ENCODE measurements at regions not wholly inside any gene's neighbourhood (a gene's known extent, or its start where the extent isn't known, plus 50 kb on each side); places are given as distances from the start of the nearest gene placed in this dataset.

DNA sequence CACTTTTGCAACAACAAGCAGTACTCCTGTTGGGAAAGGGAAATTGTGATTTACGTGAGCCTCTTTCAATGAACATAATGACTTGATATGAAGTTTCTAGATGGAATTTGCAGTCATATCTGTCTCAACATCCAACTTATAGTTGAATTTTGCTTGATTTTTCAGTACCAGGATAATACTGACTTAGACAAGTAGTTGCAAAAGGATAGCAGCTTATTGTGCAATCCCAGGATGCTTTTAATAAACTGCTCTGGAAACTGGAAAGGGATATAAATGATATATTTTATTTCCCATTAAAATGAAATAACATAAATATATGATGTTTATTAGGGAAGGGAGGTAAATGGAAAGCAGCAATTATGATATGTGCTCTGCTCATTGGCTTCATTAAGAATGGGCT, 174.4 kb upstream of the RGMB start:
- peaks cover 0 to 3% (median 0%) of the 10 kb centered on the region in 4 donors for H3K9me3 ChIP-seq (ENCODE audit: control insufficient read depth in 4 of 4, low read length in 3 of 4)
- H3K4me3 ChIP-seq (ENCODE audit: low read depth in 1 of 3, low read length in 3 of 3): no peak overlapping the region
- TF ChIP-seq, protein P1, sequence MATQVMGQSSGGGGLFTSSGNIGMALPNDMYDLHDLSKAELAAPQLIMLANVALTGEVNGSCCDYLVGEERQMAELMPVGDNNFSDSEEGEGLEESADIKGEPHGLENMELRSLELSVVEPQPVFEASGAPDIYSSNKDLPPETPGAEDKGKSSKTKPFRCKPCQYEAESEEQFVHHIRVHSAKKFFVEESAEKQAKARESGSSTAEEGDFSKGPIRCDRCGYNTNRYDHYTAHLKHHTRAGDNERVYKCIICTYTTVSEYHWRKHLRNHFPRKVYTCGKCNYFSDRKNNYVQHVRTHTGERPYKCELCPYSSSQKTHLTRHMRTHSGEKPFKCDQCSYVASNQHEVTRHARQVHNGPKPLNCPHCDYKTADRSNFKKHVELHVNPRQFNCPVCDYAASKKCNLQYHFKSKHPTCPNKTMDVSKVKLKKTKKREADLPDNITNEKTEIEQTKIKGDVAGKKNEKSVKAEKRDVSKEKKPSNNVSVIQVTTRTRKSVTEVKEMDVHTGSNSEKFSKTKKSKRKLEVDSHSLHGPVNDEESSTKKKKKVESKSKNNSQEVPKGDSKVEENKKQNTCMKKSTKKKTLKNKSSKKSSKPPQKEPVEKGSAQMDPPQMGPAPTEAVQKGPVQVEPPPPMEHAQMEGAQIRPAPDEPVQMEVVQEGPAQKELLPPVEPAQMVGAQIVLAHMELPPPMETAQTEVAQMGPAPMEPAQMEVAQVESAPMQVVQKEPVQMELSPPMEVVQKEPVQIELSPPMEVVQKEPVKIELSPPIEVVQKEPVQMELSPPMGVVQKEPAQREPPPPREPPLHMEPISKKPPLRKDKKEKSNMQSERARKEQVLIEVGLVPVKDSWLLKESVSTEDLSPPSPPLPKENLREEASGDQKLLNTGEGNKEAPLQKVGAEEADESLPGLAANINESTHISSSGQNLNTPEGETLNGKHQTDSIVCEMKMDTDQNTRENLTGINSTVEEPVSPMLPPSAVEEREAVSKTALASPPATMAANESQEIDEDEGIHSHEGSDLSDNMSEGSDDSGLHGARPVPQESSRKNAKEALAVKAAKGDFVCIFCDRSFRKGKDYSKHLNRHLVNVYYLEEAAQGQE (IDR thresholded peaks at IDR 0.05): no peak
- TF ChIP-seq TAF1 (conservative IDR thresholded peaks at IDR 0.05): no peak
- no peak for TF ChIP-seq EGR1 (IDR thresholded peaks at IDR 0.05; ENCODE audit: low read depth in 2 of 2)
- TF ChIP-seq, protein P2, sequence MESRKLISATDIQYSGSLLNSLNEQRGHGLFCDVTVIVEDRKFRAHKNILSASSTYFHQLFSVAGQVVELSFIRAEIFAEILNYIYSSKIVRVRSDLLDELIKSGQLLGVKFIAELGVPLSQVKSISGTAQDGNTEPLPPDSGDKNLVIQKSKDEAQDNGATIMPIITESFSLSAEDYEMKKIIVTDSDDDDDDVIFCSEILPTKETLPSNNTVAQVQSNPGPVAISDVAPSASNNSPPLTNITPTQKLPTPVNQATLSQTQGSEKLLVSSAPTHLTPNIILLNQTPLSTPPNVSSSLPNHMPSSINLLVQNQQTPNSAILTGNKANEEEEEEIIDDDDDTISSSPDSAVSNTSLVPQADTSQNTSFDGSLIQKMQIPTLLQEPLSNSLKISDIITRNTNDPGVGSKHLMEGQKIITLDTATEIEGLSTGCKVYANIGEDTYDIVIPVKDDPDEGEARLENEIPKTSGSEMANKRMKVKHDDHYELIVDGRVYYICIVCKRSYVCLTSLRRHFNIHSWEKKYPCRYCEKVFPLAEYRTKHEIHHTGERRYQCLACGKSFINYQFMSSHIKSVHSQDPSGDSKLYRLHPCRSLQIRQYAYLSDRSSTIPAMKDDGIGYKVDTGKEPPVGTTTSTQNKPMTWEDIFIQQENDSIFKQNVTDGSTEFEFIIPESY (IDR thresholded peaks at IDR 0.05): no peak
- no peak for TF ChIP-seq NR2F2 (IDR thresholded peaks at IDR 0.05)
- no peak for TF ChIP-seq GABPA (IDR thresholded peaks at IDR 0.05 in 1 of 2, conservative IDR thresholded peaks at IDR 0.05 in 1 of 2)
- no peak for TF ChIP-seq SP1 (IDR thresholded peaks at IDR 0.05)
- TF ChIP-seq FOXA1 (IDR thresholded peaks at IDR 0.05): no peak
- no peak for TF ChIP-seq YY1 (IDR thresholded peaks at IDR 0.05)
- TF ChIP-seq, protein P3, sequence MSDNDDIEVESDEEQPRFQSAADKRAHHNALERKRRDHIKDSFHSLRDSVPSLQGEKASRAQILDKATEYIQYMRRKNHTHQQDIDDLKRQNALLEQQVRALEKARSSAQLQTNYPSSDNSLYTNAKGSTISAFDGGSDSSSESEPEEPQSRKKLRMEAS (IDR thresholded peaks at IDR 0.05): no peak
- no peak for TF ChIP-seq JUND (IDR thresholded peaks at IDR 0.05)
- no peak for TF ChIP-seq RXRA (IDR thresholded peaks at IDR 0.05)
- TF ChIP-seq, protein P4, sequence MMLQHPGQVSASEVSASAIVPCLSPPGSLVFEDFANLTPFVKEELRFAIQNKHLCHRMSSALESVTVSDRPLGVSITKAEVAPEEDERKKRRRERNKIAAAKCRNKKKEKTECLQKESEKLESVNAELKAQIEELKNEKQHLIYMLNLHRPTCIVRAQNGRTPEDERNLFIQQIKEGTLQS (IDR thresholded peaks at IDR 0.05): no peak
- no peak for TF ChIP-seq FOXA2 (IDR thresholded peaks at IDR 0.05)
- TF ChIP-seq HNF4A (conservative IDR thresholded peaks at IDR 0.05): no peak
- no peak for TF ChIP-seq HNF4G (IDR thresholded peaks at IDR 0.05)
- DNase-seq (ENCODE audit: low spot score): no peak
- H3K36me3 ChIP-seq (ENCODE audit: control insufficient read depth in 4 of 4, insufficient read depth in 3 of 4, low read depth in 1 of 4, low read length in 3 of 4): no peaks in the 10 kb centered on the region
- H3K27ac ChIP-seq (ENCODE audit: low read depth in 1 of 2, low read length in 2 of 2): no peak overlapping the region
- H3K4me1 ChIP-seq (ENCODE audit: control insufficient read depth in 4 of 4, insufficient read depth in 4 of 4, low read length in 3 of 4): no peaks in the 10 kb centered on the region
- H3K9ac ChIP-seq (ENCODE audit: low read depth in 1 of 2, low read length in 2 of 2): no peak overlapping the region
- H3K27me3 ChIP-seq (ENCODE audit: control insufficient read depth in 4 of 4, insufficient read depth in 4 of 4, low read length in 3 of 4): no peaks in the 10 kb centered on the region
- 92% methylated on average over 1 of the region's 1 CpG for WGBS

DNA sequence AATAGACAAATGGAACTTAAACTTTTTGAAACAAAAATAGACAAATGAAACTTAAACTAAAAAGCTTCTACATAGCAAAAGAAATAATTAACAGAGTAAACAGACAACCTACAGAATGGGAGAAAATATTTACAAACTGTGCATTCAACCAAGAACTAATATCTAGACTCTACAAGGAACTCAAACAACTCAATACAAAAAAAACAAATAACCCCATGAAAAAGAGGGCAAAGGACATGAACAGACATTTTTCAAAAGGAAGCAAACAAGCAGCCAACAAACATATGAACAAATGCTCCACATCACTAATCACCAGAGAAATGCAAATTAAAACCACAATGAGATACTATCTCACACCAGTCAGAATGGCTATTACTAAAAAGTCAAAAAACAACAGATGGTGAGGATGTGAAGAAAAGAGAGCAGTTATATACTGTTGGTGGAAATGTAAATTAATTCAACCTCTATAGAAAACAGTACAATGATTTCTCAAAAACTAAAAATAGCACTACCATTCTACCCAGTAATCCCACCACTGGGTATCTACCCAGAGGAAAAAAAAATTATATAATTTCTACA, 170.8 kb upstream of the RGMB start:
- Histone ChIP-seq H3K27ac (ENCODE audit: low read depth in 1 of 2, low read length in 2 of 2) (no peak overlapping the region), H3K36me3 (ENCODE audit: control insufficient read depth in 4 of 4, insufficient read depth in 3 of 4, low read depth in 1 of 4, low read length in 3 of 4) (no peaks in the 10 kb centered on the region), H3K9ac (ENCODE audit: low read depth in 1 of 2, low read length in 2 of 2) (no peak overlapping the region), H3K4me1 (ENCODE audit: control insufficient read depth in 4 of 4, insufficient read depth in 4 of 4, low read length in 3 of 4) (no peaks in the 10 kb centered on the region), H3K27me3 (ENCODE audit: control insufficient read depth in 4 of 4, insufficient read depth in 4 of 4, low read length in 3 of 4) (no peaks in the 10 kb centered on the region), H3K4me3 (ENCODE audit: low read depth in 1 of 3, low read length in 3 of 3) (no peak overlapping the region), H3K9me3 (ENCODE audit: control insufficient read depth in 4 of 4, low read length in 3 of 4) (peaks cover 0 to 3% (median 0%) of the 10 kb centered on the region in 4 donors)
- DNase-seq (ENCODE audit: low spot score): no peak
- TF ChIP-seq FOXA2 (IDR thresholded peaks at IDR 0.05): no peak
- no peak for TF ChIP-seq RAD21 (IDR thresholded peaks at IDR 0.05)
- TF ChIP-seq, protein P3 (IDR thresholded peaks at IDR 0.05): no peak

Measured in liver (tissue), 7 donors.